Liver (tissue), 8 donors: ENCODE measurements at regions not wholly inside any gene's neighbourhood (a gene's known extent, or its start where the extent isn't known, plus 50 kb on each side); places are given as distances from the start of the nearest gene placed in this dataset.

ENCODE experiments used
- DNase-seq: peaks from one replicate; pipeline ENCODE4 v3.0.0-alpha.2; 2017; ENCODE audit warnings: low spot score
- H3K27ac ChIP-seq, 2 donors: one replicate each; pipeline ENCODE4 v1.7.0; 2013; ENCODE audit warnings: inconsistent platforms in 2 of 2, low read length in 2 of 2, control low read depth in 1 of 2, low read depth in 1 of 2, mild to moderate bottlenecking in 1 of 2
- H3K27me3 ChIP-seq, 4 donors: one replicate each; pipeline versions ENCODE4 v1.6.1 to v1.7.0; 2013; ENCODE audit warnings: low read length in 3 of 4, inconsistent platforms in 1 of 4, mild to moderate bottlenecking in 1 of 4, moderate library complexity in 1 of 4; ENCODE audit not compliant: control insufficient read depth in 4 of 4, insufficient read depth in 4 of 4
- H3K36me3 ChIP-seq, 4 donors: one replicate each; pipeline versions ENCODE4 v1.6.1 to v1.7.0; 2013; ENCODE audit warnings: low read length in 3 of 4, mild to moderate bottlenecking in 3 of 4, low read depth in 1 of 4, moderate library complexity in 1 of 4; ENCODE audit not compliant: control insufficient read depth in 4 of 4, insufficient read depth in 3 of 4
- H3K4me1 ChIP-seq, 4 donors: one replicate each; pipeline versions ENCODE4 v1.6.1 to v1.7.0; 2013; ENCODE audit warnings: low read length in 3 of 4, mild to moderate bottlenecking in 3 of 4, moderate library complexity in 1 of 4; ENCODE audit not compliant: control insufficient read depth in 4 of 4, insufficient read depth in 4 of 4
- H3K4me3 ChIP-seq, 3 donors: one replicate each; pipeline versions ENCODE4 v1.6.1 to v1.7.0; 2013; ENCODE audit warnings: low read length in 3 of 3, control low read depth in 1 of 3, low read depth in 1 of 3, mild to moderate bottlenecking in 1 of 3
- H3K9ac ChIP-seq, 2 donors: one replicate each; pipeline ENCODE4 v1.7.0; 2013; ENCODE audit warnings: low read length in 2 of 2, mild to moderate bottlenecking in 2 of 2, moderate library complexity in 2 of 2, control low read depth in 1 of 2, low read depth in 1 of 2
- H3K9me3 ChIP-seq, 4 donors: one replicate each; pipeline versions ENCODE4 v1.6.1 to v1.7.0; 2013; ENCODE audit warnings: low read length in 3 of 4; ENCODE audit not compliant: control insufficient read depth in 4 of 4
- ATF3 ChIP-seq: IDR thresholded peaks from 2 replicates; pipeline ENCODE4 v1.6.1; 2016; ENCODE audit warnings: antibody characterized with exemption
- CTCF ChIP-seq: fragments of 150-350 bp; IDR thresholded peaks from 2 replicates; pipeline ENCODE4 v1.5.1; 2017; ENCODE audit warnings: improper control_type of control experiment, low read depth, low read length; ENCODE audit not compliant: missing input control
- EGR1 ChIP-seq, 2 donors: IDR thresholded peaks; 2 replicates each; pipeline ENCODE4 v1.6.1; 2016 to 2018; ENCODE audit warnings: antibody characterized with exemption in 2 of 2, low read depth in 2 of 2
- FOXA1 ChIP-seq: IDR thresholded peaks from 2 replicates; pipeline ENCODE4 v1.6.1; 2016; ENCODE audit warnings: antibody characterized with exemption
- FOXA2 ChIP-seq: IDR thresholded peaks from 2 replicates; pipeline ENCODE4 v1.6.1; 2016; ENCODE audit warnings: antibody characterized with exemption
- GABPA ChIP-seq, 2 donors: IDR thresholded peaks in 1 of 2; conservative IDR thresholded peaks in 1 of 2; 2 replicates each; pipeline ENCODE4 v1.6.1; 2016; ENCODE audit warnings: antibody characterized with exemption in 2 of 2, mild to moderate bottlenecking in 1 of 2, moderate library complexity in 1 of 2
- HNF4A ChIP-seq, 2 donors: conservative IDR thresholded peaks; 2 replicates each; pipeline ENCODE4 v1.6.1; 2016; ENCODE audit warnings: antibody characterized with exemption in 2 of 2, mild to moderate bottlenecking in 2 of 2
- HNF4G ChIP-seq: IDR thresholded peaks from 2 replicates; pipeline ENCODE4 v1.6.1; 2016; ENCODE audit warnings: antibody characterized with exemption
- JUND ChIP-seq, 2 donors: IDR thresholded peaks; 2 replicates each; pipeline ENCODE4 v1.6.1; 2016; ENCODE audit warnings: antibody characterized with exemption in 2 of 2
- MAX ChIP-seq: IDR thresholded peaks from 2 replicates; pipeline ENCODE4 v1.6.1; 2016; ENCODE audit warnings: antibody characterized with exemption
- NR2F2 ChIP-seq: IDR thresholded peaks from 2 replicates; pipeline ENCODE4 v1.6.1; 2016; ENCODE audit warnings: antibody characterized with exemption
- RAD21 ChIP-seq, 2 donors: IDR thresholded peaks; 2 replicates each; pipeline ENCODE4 v1.6.1; 2016; ENCODE audit warnings: antibody characterized with exemption in 2 of 2, mild to moderate bottlenecking in 2 of 2
- REST ChIP-seq: IDR thresholded peaks from 2 replicates; pipeline ENCODE4 v1.6.1; 2016; ENCODE audit warnings: antibody characterized with exemption, mild to moderate bottlenecking
- RXRA ChIP-seq, 2 donors: IDR thresholded peaks; 2 replicates each; pipeline ENCODE4 v1.6.1; 2017 to 2018; ENCODE audit warnings: antibody characterized with exemption in 2 of 2, mild to moderate bottlenecking in 1 of 2
- SP1 ChIP-seq: IDR thresholded peaks from 2 replicates; pipeline ENCODE4 v1.6.1; 2018; ENCODE audit warnings: antibody characterized with exemption, mild to moderate bottlenecking
- TAF1 ChIP-seq: conservative IDR thresholded peaks from 2 replicates; pipeline ENCODE4 v1.6.1; 2016; ENCODE audit warnings: antibody characterized with exemption, mild to moderate bottlenecking
- YY1 ChIP-seq: IDR thresholded peaks from 2 replicates; pipeline ENCODE4 v1.6.1; 2016; ENCODE audit warnings: antibody characterized with exemption, mild to moderate bottlenecking
- ZBTB33 ChIP-seq: IDR thresholded peaks from 2 replicates; pipeline ENCODE4 v1.6.1; 2016; ENCODE audit warnings: antibody characterized with exemption
- WGBS: extraction: QIAGEN DNeasy Blood & Tissue Kit; methylation state at CpG from one replicate; pipeline ENCODE4 v1.1.7; 2013; 5-methylcytosine and 5-hydroxymethylcytosine counted together
- donor health status: healthy.
- donor health status: healthy.
- donor health status: healthy.
- donor health status: healthy.
- donor health status: healthy.

GRCh38 chrX:87402256-87402655 is 115.3 kb upstream of the KLHL4 start:
- Histone ChIP-seq H3K4me1 (no peaks in the 10 kb centered on the region), H3K27me3 (no peaks in the 10 kb centered on the region), H3K36me3 (no peaks in the 10 kb centered on the region), H3K27ac (no peak overlapping the region), H3K9me3 (peaks cover 0 to 2% (median 0%) of the 10 kb centered on the region in 4 donors), H3K4me3 (no peak overlapping the region), H3K9ac (no peak overlapping the region)
- no peak for TF ChIP-seq RXRA (IDR thresholded peaks at IDR 0.05)
- TF ChIP-seq HNF4G: no peak
- no peak for TF ChIP-seq YY1
- TF ChIP-seq TAF1: no peak
- no peak for TF ChIP-seq GABPA (IDR thresholded peaks at IDR 0.05 in 1 of 2, conservative IDR thresholded peaks at IDR 0.05 in 1 of 2)
- no peak for TF ChIP-seq CTCF
- no peak for TF ChIP-seq ATF3
- TF ChIP-seq RAD21 (IDR thresholded peaks at IDR 0.05): no peak
- no peak for TF ChIP-seq FOXA2
- TF ChIP-seq JUND (IDR thresholded peaks at IDR 0.05): no peak
- TF ChIP-seq MAX: no peak
- no peak for TF ChIP-seq ZBTB33
- no peak for TF ChIP-seq REST
- TF ChIP-seq EGR1 (IDR thresholded peaks at IDR 0.05; ENCODE audit: low read depth in 2 of 2): no peak
- no peak for TF ChIP-seq HNF4A (conservative IDR thresholded peaks at IDR 0.05)
- no peak for TF ChIP-seq FOXA1
- TF ChIP-seq NR2F2: no peak
- no peak for TF ChIP-seq SP1
- DNase-seq: no peak
- 49% methylated on average over 1 of the region's 1 CpG for WGBS
